Esophagus squamous epithelium (tissue), 5 donors: ENCODE measurements at regions not wholly inside any gene's neighbourhood (a gene's known extent, or its start where the extent isn't known, plus 50 kb on each side); places are given as distances from the start of the nearest gene placed in this dataset.

Experiments
- DNase-seq: peaks from one replicate; lab custom pipeline; 2025; lab: John Stamatoyannopoulos, UW
- H3K27ac ChIP-seq, 4 donors: fragments of 200-600 bp; sonication (generic); one replicate each; pipeline ENCODE4 v1.5.1; 2016 to 2019; ENCODE audit warnings: mild to moderate bottlenecking in 1 of 4
- H3K27me3 ChIP-seq, 4 donors: fragments of 200-600 bp; sonication (generic); 1 replicate in 3 of 4; 2 replicates in 1 of 4; pipeline versions ENCODE4 v1.5.1 to v1.6.0; 2017 to 2021; ENCODE audit warnings: antibody characterized with exemption in 1 of 4
- H3K36me3 ChIP-seq, 3 donors: fragments of 200-600 bp; sonication (generic); one replicate each; pipeline ENCODE4 v1.5.1; 2016 to 2019
- H3K4me1 ChIP-seq, 3 donors: fragments of 200-600 bp; sonication (generic); one replicate each; pipeline ENCODE4 v1.5.1; 2017 to 2019
- H3K4me3 ChIP-seq, 4 donors: fragments of 200-600 bp; sonication (generic); 1 replicate in 3 of 4; 2 replicates in 1 of 4; pipeline ENCODE4 v1.5.1; 2016 to 2019; ENCODE audit warnings: mild to moderate bottlenecking in 2 of 4, moderate library complexity in 1 of 4
- H3K9me3 ChIP-seq, 3 donors: fragments of 200-600 bp; sonication (generic); one replicate each; pipeline ENCODE4 v1.5.1; 2016 to 2019
- POLR2A ChIP-seq, 4 donors: fragments of 450-650 bp; IDR thresholded peaks; one replicate each; pipeline ENCODE4 v1.6.1; 2017; ENCODE audit warnings: antibody characterized with exemption in 4 of 4, mild to moderate bottlenecking in 4 of 4, moderate library complexity in 3 of 4
- WGBS, 2 donors: methylation state at CpG; one replicate each; pipeline ENCODE4 v1.1.5; 2018; 5-methylcytosine and 5-hydroxymethylcytosine counted together
- intact Hi-C: fragments of 100-400 bp; cut with DNase I; formaldehyde crosslinking; loops from one replicate; pipeline ENCODE4 v1.15.0; 2022
- TF ChIP-seq, protein P1 (sequence below), 6 experiments: fragments of 450-650 bp in 4 of 6; fragments of 200-600 bp in 2 of 6; sonication (generic) in 2 of 6; IDR thresholded peaks; one replicate each; pipeline ENCODE4 v1.5.1; 2016 to 2019; ENCODE audit warnings: antibody characterized with exemption in 6 of 6, mild to moderate bottlenecking in 4 of 6, moderate library complexity in 4 of 6
- donor health status: DM: yes; HTN: yes; CAD: no.

GRCh38 chr2:239526038-239526437 is 125.2 kb upstream of the HDAC4 start:
- DNase-seq, result no peak
- H3K4me3 ChIP-seq, result no peak overlapping the region
- no peaks in the 10 kb centered on the region for H3K4me1 ChIP-seq
- H3K27me3 ChIP-seq, result peaks cover 0 to 20% (median 0%) of the 10 kb centered on the region in 4 donors
- H3K27ac ChIP-seq, result no peak overlapping the region
- TF ChIP-seq, protein P1, sequence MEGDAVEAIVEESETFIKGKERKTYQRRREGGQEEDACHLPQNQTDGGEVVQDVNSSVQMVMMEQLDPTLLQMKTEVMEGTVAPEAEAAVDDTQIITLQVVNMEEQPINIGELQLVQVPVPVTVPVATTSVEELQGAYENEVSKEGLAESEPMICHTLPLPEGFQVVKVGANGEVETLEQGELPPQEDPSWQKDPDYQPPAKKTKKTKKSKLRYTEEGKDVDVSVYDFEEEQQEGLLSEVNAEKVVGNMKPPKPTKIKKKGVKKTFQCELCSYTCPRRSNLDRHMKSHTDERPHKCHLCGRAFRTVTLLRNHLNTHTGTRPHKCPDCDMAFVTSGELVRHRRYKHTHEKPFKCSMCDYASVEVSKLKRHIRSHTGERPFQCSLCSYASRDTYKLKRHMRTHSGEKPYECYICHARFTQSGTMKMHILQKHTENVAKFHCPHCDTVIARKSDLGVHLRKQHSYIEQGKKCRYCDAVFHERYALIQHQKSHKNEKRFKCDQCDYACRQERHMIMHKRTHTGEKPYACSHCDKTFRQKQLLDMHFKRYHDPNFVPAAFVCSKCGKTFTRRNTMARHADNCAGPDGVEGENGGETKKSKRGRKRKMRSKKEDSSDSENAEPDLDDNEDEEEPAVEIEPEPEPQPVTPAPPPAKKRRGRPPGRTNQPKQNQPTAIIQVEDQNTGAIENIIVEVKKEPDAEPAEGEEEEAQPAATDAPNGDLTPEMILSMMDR (IDR thresholded peaks at IDR 0.05), result no peak
- TF ChIP-seq POLR2A (IDR thresholded peaks at IDR 0.05), result no peak
- 74 to 95% methylated on average over 2 to 5 of the region's 8 CpGs for WGBS, 2 donors
- no peaks in the 10 kb centered on the region for H3K9me3 ChIP-seq
- intact Hi-C loops, result no loop called here
- no peaks in the 10 kb centered on the region for H3K36me3 ChIP-seq

- Histone ChIP-seq H3K36me3 (no peaks in the 10 kb centered on the region), H3K27me3 (peaks cover 0 to 12% (median 0%) of the 10 kb centered on the region in 4 donors), H3K4me1 (no peaks in the 10 kb centered on the region), H3K9me3 (no peaks in the 10 kb centered on the region), H3K27ac (no peak overlapping the region), H3K4me3 (no peak overlapping the region)
- WGBS, 2 donors, result 16 to 53% methylated on average over 2 of the region's 2 CpGs
- DNase-seq, result no peak
- intact Hi-C loops, result no loop called here
- TF ChIP-seq POLR2A (IDR thresholded peaks at IDR 0.05), result no peak
- TF ChIP-seq, protein P1 (IDR thresholded peaks at IDR 0.05), result no peak
These were observed 123.1 kb upstream of the HDAC4 start for GRCh38 chr2:239523954-239524330.

DNA sequence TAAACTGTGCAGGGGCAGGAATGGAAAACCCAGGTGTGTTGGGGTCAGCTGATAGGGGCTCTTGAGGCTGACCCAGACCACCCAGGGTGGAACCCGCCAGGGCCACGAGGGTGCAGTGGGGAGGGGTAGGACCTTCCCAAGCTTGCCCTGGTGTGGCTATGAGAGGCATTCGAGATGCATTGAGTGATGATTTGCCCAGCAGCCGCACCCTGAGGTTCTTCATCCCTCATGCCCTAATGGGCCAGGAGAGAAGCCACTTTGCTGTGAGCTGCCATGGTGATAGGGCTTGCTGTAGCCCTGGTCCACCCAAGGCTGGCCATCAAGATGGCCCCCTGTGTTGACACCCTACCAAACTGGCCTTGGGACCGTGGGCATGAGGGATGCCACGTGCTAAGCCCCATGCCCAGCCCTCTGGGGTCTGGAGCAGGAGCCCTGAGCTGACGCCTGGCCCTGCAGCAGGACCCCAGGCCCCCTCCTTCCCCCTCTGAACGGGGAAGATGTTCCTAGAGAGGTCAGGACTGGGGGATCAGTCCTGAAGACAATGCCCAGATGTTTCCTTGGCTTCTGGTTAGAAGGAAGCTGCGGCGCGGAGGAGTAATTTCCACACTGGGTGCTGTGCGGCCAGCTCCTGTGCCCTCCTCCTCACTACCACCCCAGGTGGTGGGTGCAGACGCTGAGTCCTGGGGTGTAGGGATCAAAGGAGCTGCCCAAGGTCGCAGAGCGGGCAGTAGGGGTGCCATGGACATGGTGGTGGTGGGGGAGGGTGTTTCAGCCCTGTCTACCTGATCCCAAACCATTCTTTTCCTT is 122.5 kb upstream of the HDAC4 start:
- no peaks in the 10 kb centered on the region for H3K36me3 ChIP-seq
- H3K4me3 ChIP-seq, result no peak overlapping the region
- 61 to 62% methylated on average over 5 to 11 of the region's 15 CpGs for WGBS, 2 donors
- H3K9me3 ChIP-seq, result no peaks in the 10 kb centered on the region
- intact Hi-C loops, result no loop called here
- H3K27me3 ChIP-seq, result peaks cover 0 to 12% (median 0%) of the 10 kb centered on the region in 4 donors
- DNase-seq, result no peak
- TF ChIP-seq, protein P1 (IDR thresholded peaks at IDR 0.05), result no peak
- TF ChIP-seq POLR2A (IDR thresholded peaks at IDR 0.05), result no peak
- no peaks in the 10 kb centered on the region for H3K4me1 ChIP-seq
- no peak overlapping the region for H3K27ac ChIP-seq

DNA sequence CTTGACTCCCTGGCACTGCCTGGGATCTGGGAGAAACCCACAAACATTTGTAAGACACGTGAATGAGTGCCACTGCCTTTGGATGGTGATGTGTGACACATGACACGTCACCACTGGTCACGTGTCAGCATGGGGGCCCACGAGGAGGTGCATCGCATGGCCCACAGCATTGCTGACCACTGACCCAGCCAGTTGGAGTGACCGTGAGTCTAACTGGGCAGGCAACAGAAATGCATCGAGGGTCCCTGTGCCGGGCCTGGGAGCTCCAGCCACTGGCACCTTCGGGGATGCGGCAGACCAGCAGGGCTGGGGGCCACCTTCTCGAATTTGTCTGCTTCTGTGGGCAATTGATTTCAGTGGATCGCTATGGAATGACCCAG is 121.9 kb upstream of the HDAC4 start:
- WGBS, 2 donors, result 89 to 90% methylated on average over 5 to 10 of the region's 12 CpGs
- intact Hi-C loops, result no loop called here
- no peak for DNase-seq

More for the DNA sequence above, 121.9 kb upstream of the HDAC4 start:
- H3K4me1 ChIP-seq, result no peaks in the 10 kb centered on the region
- no peak overlapping the region for H3K4me3 ChIP-seq
- peaks cover 0 to 12% (median 0%) of the 10 kb centered on the region in 4 donors for H3K27me3 ChIP-seq
- no peaks in the 10 kb centered on the region for H3K36me3 ChIP-seq
- H3K9me3 ChIP-seq, result no peaks in the 10 kb centered on the region
- TF ChIP-seq, protein P1 (IDR thresholded peaks at IDR 0.05), result no peak
- TF ChIP-seq POLR2A (IDR thresholded peaks at IDR 0.05), result no peak
- H3K27ac ChIP-seq, result no peak overlapping the region
